Liver (tissue), 7 donors: ENCODE measurements at regions not wholly inside any gene's neighbourhood (a gene's known extent, or its start where the extent isn't known, plus 50 kb on each side); places are given as distances from the start of the nearest gene placed in this dataset.

Experiments used
- DNase-seq: peaks from one replicate; pipeline ENCODE4 v3.0.0-alpha.2; 2017; ENCODE audit warnings: low spot score
- H3K27ac ChIP-seq, 2 donors: one replicate each; pipeline ENCODE4 v1.7.0; 2013; ENCODE audit warnings: inconsistent platforms in 2 of 2, low read length in 2 of 2, control low read depth in 1 of 2, low read depth in 1 of 2, mild to moderate bottlenecking in 1 of 2
- H3K27me3 ChIP-seq, 4 donors: one replicate each; pipeline versions ENCODE4 v1.6.1 to v1.7.0; 2013; ENCODE audit warnings: low read length in 3 of 4, inconsistent platforms in 1 of 4, mild to moderate bottlenecking in 1 of 4, moderate library complexity in 1 of 4; ENCODE audit not compliant: control insufficient read depth in 4 of 4, insufficient read depth in 4 of 4
- H3K36me3 ChIP-seq, 4 donors: one replicate each; pipeline versions ENCODE4 v1.6.1 to v1.7.0; 2013; ENCODE audit warnings: low read length in 3 of 4, mild to moderate bottlenecking in 3 of 4, low read depth in 1 of 4, moderate library complexity in 1 of 4; ENCODE audit not compliant: control insufficient read depth in 4 of 4, insufficient read depth in 3 of 4
- H3K4me1 ChIP-seq, 4 donors: one replicate each; pipeline versions ENCODE4 v1.6.1 to v1.7.0; 2013; ENCODE audit warnings: low read length in 3 of 4, mild to moderate bottlenecking in 3 of 4, moderate library complexity in 1 of 4; ENCODE audit not compliant: control insufficient read depth in 4 of 4, insufficient read depth in 4 of 4
- H3K4me3 ChIP-seq, 3 donors: one replicate each; pipeline versions ENCODE4 v1.6.1 to v1.7.0; 2013; ENCODE audit warnings: low read length in 3 of 3, control low read depth in 1 of 3, low read depth in 1 of 3, mild to moderate bottlenecking in 1 of 3
- H3K9ac ChIP-seq, 2 donors: one replicate each; pipeline ENCODE4 v1.7.0; 2013; ENCODE audit warnings: low read length in 2 of 2, mild to moderate bottlenecking in 2 of 2, moderate library complexity in 2 of 2, control low read depth in 1 of 2, low read depth in 1 of 2
- H3K9me3 ChIP-seq, 4 donors: one replicate each; pipeline versions ENCODE4 v1.6.1 to v1.7.0; 2013; ENCODE audit warnings: low read length in 3 of 4; ENCODE audit not compliant: control insufficient read depth in 4 of 4
- EGR1 ChIP-seq, 2 donors: IDR thresholded peaks; 2 replicates each; pipeline ENCODE4 v1.6.1; 2016 to 2018; ENCODE audit warnings: antibody characterized with exemption in 2 of 2, low read depth in 2 of 2
- FOXA1 ChIP-seq: IDR thresholded peaks from 2 replicates; pipeline ENCODE4 v1.6.1; 2016; ENCODE audit warnings: antibody characterized with exemption
- FOXA2 ChIP-seq: IDR thresholded peaks from 2 replicates; pipeline ENCODE4 v1.6.1; 2016; ENCODE audit warnings: antibody characterized with exemption
- GABPA ChIP-seq, 2 donors: IDR thresholded peaks in 1 of 2; conservative IDR thresholded peaks in 1 of 2; 2 replicates each; pipeline ENCODE4 v1.6.1; 2016; ENCODE audit warnings: antibody characterized with exemption in 2 of 2, mild to moderate bottlenecking in 1 of 2, moderate library complexity in 1 of 2
- HNF4A ChIP-seq, 2 donors: conservative IDR thresholded peaks; 2 replicates each; pipeline ENCODE4 v1.6.1; 2016; ENCODE audit warnings: antibody characterized with exemption in 2 of 2, mild to moderate bottlenecking in 2 of 2
- HNF4G ChIP-seq: IDR thresholded peaks from 2 replicates; pipeline ENCODE4 v1.6.1; 2016; ENCODE audit warnings: antibody characterized with exemption
- JUND ChIP-seq, 2 donors: IDR thresholded peaks; 2 replicates each; pipeline ENCODE4 v1.6.1; 2016; ENCODE audit warnings: antibody characterized with exemption in 2 of 2
- NR2F2 ChIP-seq: IDR thresholded peaks from 2 replicates; pipeline ENCODE4 v1.6.1; 2016; ENCODE audit warnings: antibody characterized with exemption
- RAD21 ChIP-seq, 2 donors: IDR thresholded peaks; 2 replicates each; pipeline ENCODE4 v1.6.1; 2016; ENCODE audit warnings: antibody characterized with exemption in 2 of 2, mild to moderate bottlenecking in 2 of 2
- RXRA ChIP-seq, 2 donors: IDR thresholded peaks; 2 replicates each; pipeline ENCODE4 v1.6.1; 2017 to 2018; ENCODE audit warnings: antibody characterized with exemption in 2 of 2, mild to moderate bottlenecking in 1 of 2
- SP1 ChIP-seq: IDR thresholded peaks from 2 replicates; pipeline ENCODE4 v1.6.1; 2018; ENCODE audit warnings: antibody characterized with exemption, mild to moderate bottlenecking
- TAF1 ChIP-seq: conservative IDR thresholded peaks from 2 replicates; pipeline ENCODE4 v1.6.1; 2016; ENCODE audit warnings: antibody characterized with exemption, mild to moderate bottlenecking
- YY1 ChIP-seq: IDR thresholded peaks from 2 replicates; pipeline ENCODE4 v1.6.1; 2016; ENCODE audit warnings: antibody characterized with exemption, mild to moderate bottlenecking
- WGBS: extraction: QIAGEN DNeasy Blood & Tissue Kit; methylation state at CpG from one replicate; pipeline ENCODE4 v1.1.7; 2013; 5-methylcytosine and 5-hydroxymethylcytosine counted together
- TF ChIP-seq, protein P1 (sequence below): IDR thresholded peaks from 2 replicates; pipeline ENCODE4 v1.6.1; 2016; ENCODE audit warnings: antibody characterized with exemption
- TF ChIP-seq, protein P2 (sequence below): IDR thresholded peaks from 2 replicates; pipeline ENCODE4 v1.6.1; 2016; ENCODE audit warnings: antibody characterized with exemption, mild to moderate bottlenecking
- TF ChIP-seq, protein P3 (sequence below): IDR thresholded peaks from 2 replicates; pipeline ENCODE4 v1.6.1; 2016; ENCODE audit warnings: antibody characterized with exemption
- donor health status: healthy.
- donor health status: healthy.
- donor health status: healthy.
- donor health status: healthy.

DNA sequence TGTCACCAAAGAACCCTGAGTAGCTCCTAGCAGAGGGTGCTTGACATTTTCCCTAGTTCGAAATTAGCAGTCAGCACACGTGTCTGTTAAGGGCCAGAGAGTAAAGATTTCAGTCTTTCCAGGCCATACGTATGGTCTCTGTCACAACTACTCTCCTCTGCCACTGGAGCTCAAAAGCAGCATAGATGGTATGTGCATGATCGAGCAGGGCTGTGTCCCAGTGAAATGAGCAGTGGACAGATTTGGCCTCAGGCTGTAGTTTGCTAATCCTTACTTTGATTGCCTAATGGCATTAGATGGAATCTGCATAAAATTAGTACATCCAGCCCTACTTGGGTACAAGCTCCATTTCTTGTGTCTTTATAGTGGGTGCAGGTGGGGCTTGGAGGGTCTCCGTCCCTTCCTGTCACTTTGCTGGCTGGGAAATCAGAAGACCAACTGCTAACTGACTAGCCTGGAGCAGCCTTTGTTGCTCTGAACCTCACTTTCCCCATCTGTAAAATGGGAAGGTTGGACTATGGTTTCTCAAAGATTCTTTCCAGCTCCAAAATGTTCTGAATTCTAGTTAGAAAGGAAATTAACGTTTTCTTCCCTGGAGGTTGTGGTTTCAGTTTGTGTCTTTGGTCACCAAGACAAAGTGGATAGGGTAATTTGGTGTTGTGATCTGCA, 108.5 kb downstream of the GLI2 start:
- no peak overlapping the region for H3K9ac ChIP-seq
- H3K36me3 ChIP-seq = no peaks in the 10 kb centered on the region
- DNase-seq = no peak
- TF ChIP-seq FOXA1 = no peak
- TF ChIP-seq, protein P1, sequence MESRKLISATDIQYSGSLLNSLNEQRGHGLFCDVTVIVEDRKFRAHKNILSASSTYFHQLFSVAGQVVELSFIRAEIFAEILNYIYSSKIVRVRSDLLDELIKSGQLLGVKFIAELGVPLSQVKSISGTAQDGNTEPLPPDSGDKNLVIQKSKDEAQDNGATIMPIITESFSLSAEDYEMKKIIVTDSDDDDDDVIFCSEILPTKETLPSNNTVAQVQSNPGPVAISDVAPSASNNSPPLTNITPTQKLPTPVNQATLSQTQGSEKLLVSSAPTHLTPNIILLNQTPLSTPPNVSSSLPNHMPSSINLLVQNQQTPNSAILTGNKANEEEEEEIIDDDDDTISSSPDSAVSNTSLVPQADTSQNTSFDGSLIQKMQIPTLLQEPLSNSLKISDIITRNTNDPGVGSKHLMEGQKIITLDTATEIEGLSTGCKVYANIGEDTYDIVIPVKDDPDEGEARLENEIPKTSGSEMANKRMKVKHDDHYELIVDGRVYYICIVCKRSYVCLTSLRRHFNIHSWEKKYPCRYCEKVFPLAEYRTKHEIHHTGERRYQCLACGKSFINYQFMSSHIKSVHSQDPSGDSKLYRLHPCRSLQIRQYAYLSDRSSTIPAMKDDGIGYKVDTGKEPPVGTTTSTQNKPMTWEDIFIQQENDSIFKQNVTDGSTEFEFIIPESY = no peak
- no peak for TF ChIP-seq HNF4A (conservative IDR thresholded peaks at IDR 0.05)
- TF ChIP-seq JUND (IDR thresholded peaks at IDR 0.05) = no peak
- no peak for TF ChIP-seq EGR1 (IDR thresholded peaks at IDR 0.05; ENCODE audit: low read depth in 2 of 2)
- TF ChIP-seq TAF1 = no peak
- H3K27ac ChIP-seq = no peak overlapping the region
- H3K27me3 ChIP-seq = peaks cover 0 to 2% (median 0%) of the 10 kb centered on the region in 4 donors
- peaks cover 0 to 2% (median 0%) of the 10 kb centered on the region in 4 donors for H3K9me3 ChIP-seq
- H3K4me3 ChIP-seq = no peak overlapping the region
- no peaks in the 10 kb centered on the region for H3K4me1 ChIP-seq
- WGBS = 73% methylated on average over 6 of the region's 6 CpGs

DNA sequence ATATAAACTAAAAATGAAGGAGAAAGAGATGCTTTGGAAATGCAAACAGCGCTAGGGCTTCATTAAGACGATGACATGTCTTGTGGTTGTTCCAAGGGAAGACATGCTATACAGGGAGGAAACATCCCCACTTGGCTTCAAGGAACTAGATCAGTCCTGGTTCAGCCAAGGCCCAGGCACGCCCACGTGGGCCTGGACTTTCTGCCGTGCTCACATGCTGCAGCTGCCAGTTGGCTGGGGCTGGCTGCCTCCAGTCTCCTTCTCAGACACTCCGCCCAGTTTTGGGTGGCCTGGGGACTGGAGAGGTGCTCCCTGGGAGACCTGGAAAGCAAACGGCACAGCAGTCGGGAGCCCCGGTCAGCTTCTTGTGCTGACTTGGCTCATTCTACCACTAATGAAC, 109.6 kb downstream of the GLI2 start:
- Histone ChIP-seq H3K9me3 (peaks cover 0 to 2% (median 0%) of the 10 kb centered on the region in 4 donors), H3K27me3 (peaks cover 0 to 2% (median 0%) of the 10 kb centered on the region in 4 donors), H3K4me1 (no peaks in the 10 kb centered on the region), H3K27ac (no peak overlapping the region), H3K36me3 (peaks cover 0 to 2% (median 0%) of the 10 kb centered on the region in 4 donors), H3K9ac (no peak overlapping the region), H3K4me3 (no peak overlapping the region)
- no peak for DNase-seq
- 75% methylated on average over 9 of the region's 9 CpGs for WGBS
- TF ChIP-seq FOXA1 = no peak
- no peak for TF ChIP-seq RXRA (IDR thresholded peaks at IDR 0.05)
- no peak for TF ChIP-seq JUND (IDR thresholded peaks at IDR 0.05)
- no peak for TF ChIP-seq HNF4A (conservative IDR thresholded peaks at IDR 0.05)
- TF ChIP-seq, protein P2, sequence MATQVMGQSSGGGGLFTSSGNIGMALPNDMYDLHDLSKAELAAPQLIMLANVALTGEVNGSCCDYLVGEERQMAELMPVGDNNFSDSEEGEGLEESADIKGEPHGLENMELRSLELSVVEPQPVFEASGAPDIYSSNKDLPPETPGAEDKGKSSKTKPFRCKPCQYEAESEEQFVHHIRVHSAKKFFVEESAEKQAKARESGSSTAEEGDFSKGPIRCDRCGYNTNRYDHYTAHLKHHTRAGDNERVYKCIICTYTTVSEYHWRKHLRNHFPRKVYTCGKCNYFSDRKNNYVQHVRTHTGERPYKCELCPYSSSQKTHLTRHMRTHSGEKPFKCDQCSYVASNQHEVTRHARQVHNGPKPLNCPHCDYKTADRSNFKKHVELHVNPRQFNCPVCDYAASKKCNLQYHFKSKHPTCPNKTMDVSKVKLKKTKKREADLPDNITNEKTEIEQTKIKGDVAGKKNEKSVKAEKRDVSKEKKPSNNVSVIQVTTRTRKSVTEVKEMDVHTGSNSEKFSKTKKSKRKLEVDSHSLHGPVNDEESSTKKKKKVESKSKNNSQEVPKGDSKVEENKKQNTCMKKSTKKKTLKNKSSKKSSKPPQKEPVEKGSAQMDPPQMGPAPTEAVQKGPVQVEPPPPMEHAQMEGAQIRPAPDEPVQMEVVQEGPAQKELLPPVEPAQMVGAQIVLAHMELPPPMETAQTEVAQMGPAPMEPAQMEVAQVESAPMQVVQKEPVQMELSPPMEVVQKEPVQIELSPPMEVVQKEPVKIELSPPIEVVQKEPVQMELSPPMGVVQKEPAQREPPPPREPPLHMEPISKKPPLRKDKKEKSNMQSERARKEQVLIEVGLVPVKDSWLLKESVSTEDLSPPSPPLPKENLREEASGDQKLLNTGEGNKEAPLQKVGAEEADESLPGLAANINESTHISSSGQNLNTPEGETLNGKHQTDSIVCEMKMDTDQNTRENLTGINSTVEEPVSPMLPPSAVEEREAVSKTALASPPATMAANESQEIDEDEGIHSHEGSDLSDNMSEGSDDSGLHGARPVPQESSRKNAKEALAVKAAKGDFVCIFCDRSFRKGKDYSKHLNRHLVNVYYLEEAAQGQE = no peak
- TF ChIP-seq TAF1 = no peak
- no peak for TF ChIP-seq FOXA2
- TF ChIP-seq EGR1 (IDR thresholded peaks at IDR 0.05; ENCODE audit: low read depth in 2 of 2) = no peak
- TF ChIP-seq, protein P3, sequence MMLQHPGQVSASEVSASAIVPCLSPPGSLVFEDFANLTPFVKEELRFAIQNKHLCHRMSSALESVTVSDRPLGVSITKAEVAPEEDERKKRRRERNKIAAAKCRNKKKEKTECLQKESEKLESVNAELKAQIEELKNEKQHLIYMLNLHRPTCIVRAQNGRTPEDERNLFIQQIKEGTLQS = no peak
- no peak for TF ChIP-seq GABPA (IDR thresholded peaks at IDR 0.05 in 1 of 2, conservative IDR thresholded peaks at IDR 0.05 in 1 of 2)
- TF ChIP-seq SP1 = no peak
- no peak for TF ChIP-seq NR2F2
- no peak for TF ChIP-seq RAD21 (IDR thresholded peaks at IDR 0.05)
- no peak for TF ChIP-seq YY1
- TF ChIP-seq, protein P1 = no peak
- TF ChIP-seq HNF4G = no peak
